IPS-NIHi7 (cell line): ENCODE measurements at regions not wholly inside any gene's neighbourhood (a gene's known extent, or its start where the extent isn't known, plus 50 kb on each side); places are given as distances from the start of the nearest gene placed in this dataset.
"Not testable (repeated sequence)": the region's sequence is repeated elsewhere in the genome, so short reads cannot be mapped to it uniquely, and the experiment has no call there.

Experiments used
- DNase-seq: peaks from one replicate; pipeline ENCODE4 v3.0.0; 2012; ENCODE audit warnings: mixed read lengths; ENCODE audit errors: extremely low spot score

- DNase-seq: no peak
Measured at GRCh38 chr17:68780596-68780995, 174.6 kb downstream of the ABCA8 start.

GRCh38 chr17:68778726-68779125 is 176.5 kb downstream of the ABCA8 start:
- DNase-seq: no peak

- DNase-seq: no peak
Measured at GRCh38 chr17:68777856-68778694, 176.9 kb upstream of the FAM20A start.

GRCh38 chr17:68777243-68777855 is 176.2 kb upstream of the FAM20A start:
- DNase-seq: peak; percentile 58

GRCh38 chr17:68776451-68776850 is 175.3 kb upstream of the FAM20A start:
- DNase-seq: no peak

- no peak for DNase-seq
Measured at GRCh38 chr17:68775969-68776368, 174.8 kb upstream of the FAM20A start.

GRCh38 chr17:68775318-68775717 is 174.2 kb upstream of the FAM20A start:
- no peak for DNase-seq

GRCh38 chr17:68771867-68772515 is 170.8 kb upstream of the FAM20A start:
- DNase-seq: peak; percentile 53

- no peak for DNase-seq
Measured at GRCh38 chr17:68768804-68769203, 167.6 kb upstream of the FAM20A start.

- DNase-seq: no peak
Measured at GRCh38 chr17:68766640-68767039, 165.5 kb upstream of the FAM20A start.

GRCh38 chr17:68763562-68763961 is 162.4 kb upstream of the FAM20A start:
- no peak for DNase-seq

GRCh38 chr17:68762911-68763310 is 161.7 kb upstream of the FAM20A start:
- DNase-seq: no peak

GRCh38 chr17:68760141-68760475 is 158.9 kb upstream of the FAM20A start:
- no peak for DNase-seq

- peak; percentile 90 for DNase-seq
Measured at GRCh38 chr17:68759343-68760140, 158.4 kb upstream of the FAM20A start.

GRCh38 chr17:68759002-68759342 is 157.8 kb upstream of the FAM20A start:
- no peak for DNase-seq

GRCh38 chr17:68757866-68758757 is 156.9 kb upstream of the FAM20A start:
- DNase-seq: not testable (repeated sequence)

GRCh38 chr17:68753985-68754769 is 153.0 kb upstream of the FAM20A start:
- no peak for DNase-seq

- no peak for DNase-seq
Measured at GRCh38 chr17:68750208-68750562, 149.0 kb upstream of the FAM20A start.

GRCh38 chr17:68749349-68750207 is 148.4 kb upstream of the FAM20A start:
- no peak for DNase-seq

- no peak for DNase-seq
Measured at GRCh38 chr17:68748381-68748780, 147.2 kb upstream of the FAM20A start.
